ENCODE measurements at regions not wholly inside any gene's neighbourhood (a gene's known extent, or its start where the extent isn't known, plus 50 kb on each side); places are given as distances from the start of the nearest gene placed in this dataset.

- TF ChIP-seq, protein P1, sequence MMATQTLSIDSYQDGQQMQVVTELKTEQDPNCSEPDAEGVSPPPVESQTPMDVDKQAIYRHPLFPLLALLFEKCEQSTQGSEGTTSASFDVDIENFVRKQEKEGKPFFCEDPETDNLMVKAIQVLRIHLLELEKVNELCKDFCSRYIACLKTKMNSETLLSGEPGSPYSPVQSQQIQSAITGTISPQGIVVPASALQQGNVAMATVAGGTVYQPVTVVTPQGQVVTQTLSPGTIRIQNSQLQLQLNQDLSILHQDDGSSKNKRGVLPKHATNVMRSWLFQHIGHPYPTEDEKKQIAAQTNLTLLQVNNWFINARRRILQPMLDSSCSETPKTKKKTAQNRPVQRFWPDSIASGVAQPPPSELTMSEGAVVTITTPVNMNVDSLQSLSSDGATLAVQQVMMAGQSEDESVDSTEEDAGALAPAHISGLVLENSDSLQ (IDR thresholded peaks at IDR 0.05), result no peak
- no peak for TF ChIP-seq ARNT (IDR thresholded peaks at IDR 0.05)
- TF ChIP-seq BHLHE40 (IDR thresholded peaks at IDR 0.05; ENCODE audit: borderline replicate concordance), result no peak
These were observed 163.1 kb downstream of the TTC32 start for GRCh38 chr2:19738707-19739106.
